ENCODE measurements at regions not wholly inside any gene's neighbourhood (a gene's known extent, or its start where the extent isn't known, plus 50 kb on each side); places are given as distances from the start of the nearest gene placed in this dataset.

DNA sequence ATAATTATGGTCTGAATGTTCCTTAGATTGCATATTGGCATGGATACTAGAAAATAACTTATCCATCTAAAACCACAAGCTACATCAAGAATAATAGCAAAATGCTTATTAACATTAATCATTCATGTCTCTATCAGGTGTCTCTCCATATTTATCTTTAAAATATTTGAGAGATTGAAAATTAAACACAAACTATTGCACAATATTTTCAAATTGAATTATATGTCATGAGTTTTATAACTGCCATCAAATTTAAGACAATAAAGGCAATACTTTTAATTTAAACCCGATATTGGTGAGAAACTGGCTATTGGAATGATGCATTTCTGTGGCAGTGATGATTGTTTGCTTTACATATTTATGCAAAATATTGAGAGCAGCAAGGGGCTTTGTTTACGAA lies 1506.8 kb upstream of the B3GALT2 start:
- ChIA-PET POLR2A (no interaction called here), SMC1A (ENCODE audit: uncharacterized antibody, unreplicated experiment) (interaction anchor here (0.5 to 1.2 kb wide), 3 partner anchors 9 to 1859 kb away, joined by 3 to 4 read pairs (median 3); no protein-coding TSS in a partner anchor), RAD21 (ENCODE audit: unreplicated experiment) (no interaction called here), CTCF (interaction anchor here (0.5 kb wide), 1 partner anchor 32 kb away, joined by 3 read pairs; no protein-coding TSS in a partner anchor)
- BruUV-seq (replicated peaks) = no TSS peak
- Histone ChIP-seq H3K27ac (ENCODE audit: control insufficient read depth, insufficient read depth) (no peak overlapping the region), H3K4me1 (ENCODE audit: control insufficient read depth, insufficient read depth, low read length) (no peaks in the 10 kb centered on the region), H3K79me2 (ENCODE audit: control insufficient read depth, insufficient read depth, low read length) (no peaks in the 10 kb centered on the region), H3K9me3 (replicated peaks; ENCODE audit: control insufficient read depth, insufficient read depth, low read length) (no peaks in the 10 kb centered on the region), H3K36me3 (ENCODE audit: control insufficient read depth in 2 of 2, insufficient read depth in 2 of 2, low read length in 1 of 2) (no peaks in the 10 kb centered on the region), H3K9ac (ENCODE audit: control insufficient read depth, insufficient read depth, low read length) (no peak overlapping the region), H3K4me2 (ENCODE audit: control insufficient read depth, insufficient read depth) (no peak overlapping the region), H2AFZ (ENCODE audit: control insufficient read depth, low read depth, low read length) (no peak overlapping the region), H4K20me1 (ENCODE audit: control insufficient read depth, insufficient read depth) (no peaks in the 10 kb centered on the region), H3K4me3 (no peak overlapping the region), H3K27me3 (replicated peaks in 1 of 2; ENCODE audit: control insufficient read depth in 2 of 2, insufficient read depth in 2 of 2, low read length in 1 of 2) (no peaks in the 10 kb centered on the region)
- in situ Hi-C loops (cut with MboI) (no loop called here), intact Hi-C loops (cut with micrococcal nuclease; ENCODE audit: unreplicated experiment) (no loop called here)
- 12% methylated on average over 2 of the region's 2 CpGs for WGBS (ENCODE audit: insufficient coverage, insufficient replicate concordance, low lambda C conversion rate, missing lambda C conversion rate)
- FAIRE-seq (no peak), ATAC-seq (no peak), DNase-seq (ENCODE audit: low read depth, low spot score) (no peak)
- TF ChIP-seq, protein P1, sequence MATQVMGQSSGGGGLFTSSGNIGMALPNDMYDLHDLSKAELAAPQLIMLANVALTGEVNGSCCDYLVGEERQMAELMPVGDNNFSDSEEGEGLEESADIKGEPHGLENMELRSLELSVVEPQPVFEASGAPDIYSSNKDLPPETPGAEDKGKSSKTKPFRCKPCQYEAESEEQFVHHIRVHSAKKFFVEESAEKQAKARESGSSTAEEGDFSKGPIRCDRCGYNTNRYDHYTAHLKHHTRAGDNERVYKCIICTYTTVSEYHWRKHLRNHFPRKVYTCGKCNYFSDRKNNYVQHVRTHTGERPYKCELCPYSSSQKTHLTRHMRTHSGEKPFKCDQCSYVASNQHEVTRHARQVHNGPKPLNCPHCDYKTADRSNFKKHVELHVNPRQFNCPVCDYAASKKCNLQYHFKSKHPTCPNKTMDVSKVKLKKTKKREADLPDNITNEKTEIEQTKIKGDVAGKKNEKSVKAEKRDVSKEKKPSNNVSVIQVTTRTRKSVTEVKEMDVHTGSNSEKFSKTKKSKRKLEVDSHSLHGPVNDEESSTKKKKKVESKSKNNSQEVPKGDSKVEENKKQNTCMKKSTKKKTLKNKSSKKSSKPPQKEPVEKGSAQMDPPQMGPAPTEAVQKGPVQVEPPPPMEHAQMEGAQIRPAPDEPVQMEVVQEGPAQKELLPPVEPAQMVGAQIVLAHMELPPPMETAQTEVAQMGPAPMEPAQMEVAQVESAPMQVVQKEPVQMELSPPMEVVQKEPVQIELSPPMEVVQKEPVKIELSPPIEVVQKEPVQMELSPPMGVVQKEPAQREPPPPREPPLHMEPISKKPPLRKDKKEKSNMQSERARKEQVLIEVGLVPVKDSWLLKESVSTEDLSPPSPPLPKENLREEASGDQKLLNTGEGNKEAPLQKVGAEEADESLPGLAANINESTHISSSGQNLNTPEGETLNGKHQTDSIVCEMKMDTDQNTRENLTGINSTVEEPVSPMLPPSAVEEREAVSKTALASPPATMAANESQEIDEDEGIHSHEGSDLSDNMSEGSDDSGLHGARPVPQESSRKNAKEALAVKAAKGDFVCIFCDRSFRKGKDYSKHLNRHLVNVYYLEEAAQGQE (IDR thresholded peaks at IDR 0.05; ENCODE audit: low read depth, low read length) = no peak
- TF ChIP-seq CEBPB (IDR thresholded peaks at IDR 0.05; ENCODE audit: borderline replicate concordance in 1 of 2, low read depth in 2 of 2, low read length in 2 of 2) (no peak), MEF2B (IDR thresholded peaks at IDR 0.05; ENCODE audit: partially characterized antibody, poor library complexity, severe bottlenecking) (no peak), IRF4 (IDR thresholded peaks at IDR 0.05; ENCODE audit: low read depth, low read length) (no peak), TCF12 (IDR thresholded peaks at IDR 0.05; ENCODE audit: low read depth, low read length) (no peak), CHD1 (IDR thresholded peaks at IDR 0.05; ENCODE audit: low read depth, low read length) (no peak), NFIC (IDR thresholded peaks at IDR 0.05; ENCODE audit: low read depth, low read length) (no peak), BCL11A (IDR thresholded peaks at IDR 0.05; ENCODE audit: low read depth, low read length) (no peak)
- TF ChIP-seq, protein P2, sequence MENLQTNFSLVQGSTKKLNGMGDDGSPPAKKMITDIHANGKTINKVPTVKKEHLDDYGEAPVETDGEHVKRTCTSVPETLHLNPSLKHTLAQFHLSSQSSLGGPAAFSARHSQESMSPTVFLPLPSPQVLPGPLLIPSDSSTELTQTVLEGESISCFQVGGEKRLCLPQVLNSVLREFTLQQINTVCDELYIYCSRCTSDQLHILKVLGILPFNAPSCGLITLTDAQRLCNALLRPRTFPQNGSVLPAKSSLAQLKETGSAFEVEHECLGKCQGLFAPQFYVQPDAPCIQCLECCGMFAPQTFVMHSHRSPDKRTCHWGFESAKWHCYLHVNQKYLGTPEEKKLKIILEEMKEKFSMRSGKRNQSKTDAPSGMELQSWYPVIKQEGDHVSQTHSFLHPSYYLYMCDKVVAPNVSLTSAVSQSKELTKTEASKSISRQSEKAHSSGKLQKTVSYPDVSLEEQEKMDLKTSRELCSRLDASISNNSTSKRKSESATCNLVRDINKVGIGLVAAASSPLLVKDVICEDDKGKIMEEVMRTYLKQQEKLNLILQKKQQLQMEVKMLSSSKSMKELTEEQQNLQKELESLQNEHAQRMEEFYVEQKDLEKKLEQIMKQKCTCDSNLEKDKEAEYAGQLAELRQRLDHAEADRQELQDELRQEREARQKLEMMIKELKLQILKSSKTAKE (IDR thresholded peaks at IDR 0.05; ENCODE audit: low read depth, poor library complexity, severe bottlenecking) = no peak
- TF ChIP-seq, protein P3, sequence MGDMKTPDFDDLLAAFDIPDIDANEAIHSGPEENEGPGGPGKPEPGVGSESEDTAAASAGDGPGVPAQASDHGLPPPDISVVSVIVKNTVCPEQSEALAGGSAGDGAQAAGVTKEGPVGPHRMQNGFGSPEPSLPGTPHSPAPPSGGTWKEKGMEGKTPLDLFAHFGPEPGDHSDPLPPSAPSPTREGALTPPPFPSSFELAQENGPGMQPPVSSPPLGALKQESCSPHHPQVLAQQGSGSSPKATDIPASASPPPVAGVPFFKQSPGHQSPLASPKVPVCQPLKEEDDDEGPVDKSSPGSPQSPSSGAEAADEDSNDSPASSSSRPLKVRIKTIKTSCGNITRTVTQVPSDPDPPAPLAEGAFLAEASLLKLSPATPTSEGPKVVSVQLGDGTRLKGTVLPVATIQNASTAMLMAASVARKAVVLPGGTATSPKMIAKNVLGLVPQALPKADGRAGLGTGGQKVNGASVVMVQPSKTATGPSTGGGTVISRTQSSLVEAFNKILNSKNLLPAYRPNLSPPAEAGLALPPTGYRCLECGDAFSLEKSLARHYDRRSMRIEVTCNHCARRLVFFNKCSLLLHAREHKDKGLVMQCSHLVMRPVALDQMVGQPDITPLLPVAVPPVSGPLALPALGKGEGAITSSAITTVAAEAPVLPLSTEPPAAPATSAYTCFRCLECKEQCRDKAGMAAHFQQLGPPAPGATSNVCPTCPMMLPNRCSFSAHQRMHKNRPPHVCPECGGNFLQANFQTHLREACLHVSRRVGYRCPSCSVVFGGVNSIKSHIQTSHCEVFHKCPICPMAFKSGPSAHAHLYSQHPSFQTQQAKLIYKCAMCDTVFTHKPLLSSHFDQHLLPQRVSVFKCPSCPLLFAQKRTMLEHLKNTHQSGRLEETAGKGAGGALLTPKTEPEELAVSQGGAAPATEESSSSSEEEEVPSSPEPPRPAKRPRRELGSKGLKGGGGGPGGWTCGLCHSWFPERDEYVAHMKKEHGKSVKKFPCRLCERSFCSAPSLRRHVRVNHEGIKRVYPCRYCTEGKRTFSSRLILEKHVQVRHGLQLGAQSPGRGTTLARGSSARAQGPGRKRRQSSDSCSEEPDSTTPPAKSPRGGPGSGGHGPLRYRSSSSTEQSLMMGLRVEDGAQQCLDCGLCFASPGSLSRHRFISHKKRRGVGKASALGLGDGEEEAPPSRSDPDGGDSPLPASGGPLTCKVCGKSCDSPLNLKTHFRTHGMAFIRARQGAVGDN (IDR thresholded peaks at IDR 0.05) = no peak
